GM10248 (cell line): ENCODE measurements at regions not wholly inside any gene's neighbourhood (a gene's known extent, or its start where the extent isn't known, plus 50 kb on each side); places are given as distances from the start of the nearest gene placed in this dataset.

Source experiments
- CTCF ChIA-PET: fragments of 300-600 bp; sonication (Branson Sonifier 250); formaldehyde crosslinking; extraction: SDS; loops from one replicate; lab custom pipeline; 2021; ENCODE audit warnings: antibody characterized with exemption; lab: Yijun Ruan, JAX
- POLR2A ChIA-PET: fragments of 350-650 bp; sonication (Branson Sonifier 250); formaldehyde crosslinking; extraction: SDS; loops from one replicate; lab custom pipeline; 2020; ENCODE audit warnings: antibody characterized with exemption; lab: Yijun Ruan, JAX
- DNase-seq: peaks from one replicate; pipeline ENCODE4 v3.0.0; 2012; ENCODE audit errors: extremely low spot score
- TF ChIP-seq, protein P1 (sequence below): IDR thresholded peaks from 2 replicates; pipeline ENCODE4 v1.5.1; 2012; ENCODE audit warnings: mild to moderate bottlenecking, low read depth; ENCODE audit errors: extremely low read depth, missing control alignments, control extremely low read depth

DNA sequence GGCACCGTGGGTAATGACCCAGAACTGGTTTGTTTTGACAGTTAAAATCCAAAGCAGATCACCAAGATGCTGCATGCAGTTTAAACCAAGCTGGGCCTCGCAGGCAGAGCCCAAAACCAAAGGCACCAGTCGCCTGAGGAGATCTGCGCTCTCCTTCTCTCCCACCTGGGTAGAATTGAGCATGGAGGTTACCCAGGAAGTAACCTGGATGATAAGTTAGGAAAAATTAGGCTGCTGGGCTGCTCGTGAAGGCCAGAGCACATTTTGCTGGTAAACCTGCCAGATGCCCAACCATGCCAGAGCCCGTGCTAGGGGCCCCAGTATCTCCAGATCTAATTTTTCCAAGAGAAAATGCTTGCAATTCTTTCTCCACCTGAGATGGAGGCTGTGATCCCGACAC, 388.3 kb upstream of the MGMT start:
- CTCF ChIA-PET = no interaction called here
- POLR2A ChIA-PET = no interaction called here
- TF ChIP-seq, protein P1, sequence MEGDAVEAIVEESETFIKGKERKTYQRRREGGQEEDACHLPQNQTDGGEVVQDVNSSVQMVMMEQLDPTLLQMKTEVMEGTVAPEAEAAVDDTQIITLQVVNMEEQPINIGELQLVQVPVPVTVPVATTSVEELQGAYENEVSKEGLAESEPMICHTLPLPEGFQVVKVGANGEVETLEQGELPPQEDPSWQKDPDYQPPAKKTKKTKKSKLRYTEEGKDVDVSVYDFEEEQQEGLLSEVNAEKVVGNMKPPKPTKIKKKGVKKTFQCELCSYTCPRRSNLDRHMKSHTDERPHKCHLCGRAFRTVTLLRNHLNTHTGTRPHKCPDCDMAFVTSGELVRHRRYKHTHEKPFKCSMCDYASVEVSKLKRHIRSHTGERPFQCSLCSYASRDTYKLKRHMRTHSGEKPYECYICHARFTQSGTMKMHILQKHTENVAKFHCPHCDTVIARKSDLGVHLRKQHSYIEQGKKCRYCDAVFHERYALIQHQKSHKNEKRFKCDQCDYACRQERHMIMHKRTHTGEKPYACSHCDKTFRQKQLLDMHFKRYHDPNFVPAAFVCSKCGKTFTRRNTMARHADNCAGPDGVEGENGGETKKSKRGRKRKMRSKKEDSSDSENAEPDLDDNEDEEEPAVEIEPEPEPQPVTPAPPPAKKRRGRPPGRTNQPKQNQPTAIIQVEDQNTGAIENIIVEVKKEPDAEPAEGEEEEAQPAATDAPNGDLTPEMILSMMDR = no peak
- DNase-seq = no peak

DNA sequence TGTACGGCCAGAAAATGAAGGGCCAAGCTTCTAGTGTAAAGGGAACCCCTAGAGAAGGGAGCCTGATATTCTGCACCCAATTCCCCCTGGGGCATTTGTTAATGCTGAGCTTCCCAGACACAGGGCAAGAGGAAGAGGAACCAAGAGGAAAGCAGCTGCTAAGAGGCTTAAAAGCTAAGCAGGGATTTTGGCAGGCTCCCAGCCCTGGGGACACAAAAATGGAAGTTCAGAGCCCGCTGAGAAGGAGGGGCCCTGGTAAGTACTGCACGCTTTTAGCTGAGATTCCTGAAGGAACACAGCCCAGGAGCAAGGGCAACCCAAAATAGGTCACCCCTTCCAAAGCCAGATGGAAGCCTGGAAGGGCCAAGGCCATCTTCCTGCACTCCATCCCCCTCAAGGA, 387.3 kb upstream of the MGMT start:
- POLR2A ChIA-PET = no interaction called here
- CTCF ChIA-PET = no interaction called here
- no peak for DNase-seq
- TF ChIP-seq, protein P1 = no peak

DNA sequence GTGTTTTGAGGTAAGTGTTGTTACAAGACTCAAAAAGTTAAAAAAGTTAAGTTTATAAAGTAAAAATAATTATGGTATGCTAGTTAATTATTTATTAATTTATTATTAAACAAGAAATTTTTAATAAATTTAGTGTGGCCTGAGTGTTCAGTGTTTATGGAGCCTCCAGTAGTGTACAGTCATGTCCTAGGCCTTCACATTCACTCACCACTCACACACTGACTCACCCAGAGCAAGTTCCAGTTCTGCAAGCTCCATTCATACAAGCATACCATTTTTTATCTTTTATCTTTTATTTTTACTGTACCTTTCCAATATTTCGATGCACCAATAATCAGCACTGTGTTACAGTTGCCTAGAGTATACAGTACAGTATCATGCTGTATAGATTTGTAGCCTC, 381.2 kb upstream of the MGMT start:
- ChIA-PET POLR2A (no interaction called here), CTCF (no interaction called here)
- TF ChIP-seq, protein P1 = no peak
- no peak for DNase-seq

DNA sequence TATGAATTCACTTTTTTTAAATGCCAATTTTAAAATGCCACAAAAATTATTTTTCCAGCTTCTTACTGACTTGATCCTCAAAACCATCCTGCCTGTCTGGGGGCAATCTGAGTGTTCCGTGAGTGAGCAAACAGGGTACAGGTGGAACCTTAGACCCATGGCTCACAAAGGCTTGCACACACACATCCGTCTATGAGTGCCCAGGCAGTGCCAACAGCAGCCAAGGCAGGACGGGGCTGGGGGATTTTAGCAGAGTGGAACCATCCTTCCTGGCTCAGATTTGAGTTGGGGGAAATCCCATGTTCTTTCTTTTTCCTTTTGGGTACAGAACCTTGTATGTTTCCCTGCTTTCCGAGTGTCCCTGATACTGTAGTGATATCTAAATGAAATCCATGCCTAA, 377.7 kb upstream of the MGMT start:
- ChIA-PET POLR2A (no interaction called here), CTCF (interaction anchor here (2.0 kb wide), 1 partner anchor 8 kb away, joined by 4 read pairs; no protein-coding TSS in a partner anchor)
- no peak for DNase-seq
- TF ChIP-seq, protein P1 = no peak

DNA sequence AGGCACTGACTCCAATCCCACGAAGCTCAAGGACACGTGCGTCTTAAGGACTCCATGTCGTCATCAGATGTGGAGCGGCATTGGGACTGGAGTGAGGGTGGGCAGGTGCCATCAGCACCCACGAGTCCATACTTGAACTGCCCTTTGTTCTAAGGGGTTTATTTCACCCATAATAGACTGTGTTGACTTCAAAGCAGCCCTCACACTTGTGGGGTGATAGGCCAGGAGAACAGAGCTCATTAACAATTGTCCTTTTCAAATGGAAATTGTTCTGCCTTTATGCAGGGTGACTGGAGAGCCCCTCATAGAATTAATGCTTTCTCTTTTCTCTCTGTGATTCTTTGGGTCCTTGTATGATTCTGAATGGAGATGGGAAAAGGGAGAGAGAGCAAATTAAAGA, 376.9 kb upstream of the MGMT start:
- CTCF ChIA-PET = interaction anchor here (1.1 kb wide), 1 partner anchor 11 kb away, joined by 3 read pairs; no protein-coding TSS in a partner anchor
- TF ChIP-seq, protein P1 = no peak
- POLR2A ChIA-PET = no interaction called here
- DNase-seq = no peak

DNA sequence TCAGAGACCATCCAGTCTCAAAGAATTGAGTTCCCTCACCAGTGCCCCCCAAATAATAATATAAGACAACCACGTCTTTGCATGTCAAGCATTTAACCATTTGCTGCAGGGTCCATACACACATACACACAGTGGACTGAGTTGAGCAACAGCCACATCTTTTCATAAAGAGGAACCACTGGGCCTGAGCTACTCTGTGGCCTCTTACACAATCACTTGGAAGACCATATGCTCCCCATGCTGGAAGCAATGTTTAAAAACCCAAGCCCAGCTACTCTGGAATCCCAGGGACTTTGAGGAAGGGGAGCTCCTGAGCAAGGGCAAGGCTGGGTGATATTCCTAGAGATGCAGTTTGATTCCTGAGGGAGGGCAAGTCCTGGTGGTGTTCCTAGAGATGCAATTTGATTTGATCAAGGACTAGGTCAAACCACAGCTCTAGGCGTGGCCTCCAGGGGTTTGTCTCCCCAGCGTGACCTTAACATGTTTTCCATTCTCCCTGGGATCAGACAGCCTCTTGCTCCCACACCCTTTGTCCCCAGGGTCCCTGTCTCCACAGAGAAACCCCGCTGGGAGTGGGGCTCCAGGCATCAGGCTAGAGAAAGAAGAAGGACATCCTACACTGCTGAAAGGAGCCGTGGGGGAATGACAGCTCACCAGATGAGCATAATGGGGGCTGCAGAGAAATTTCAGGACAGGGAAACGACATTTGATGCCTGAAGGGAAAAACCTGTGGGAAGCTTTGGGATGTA, 376.2 kb upstream of the MGMT start:
- ChIA-PET CTCF (interaction anchor here (1.1 kb wide), 1 partner anchor 11 kb away, joined by 3 read pairs; no protein-coding TSS in a partner anchor), POLR2A (no interaction called here)
- DNase-seq = no peak
- TF ChIP-seq, protein P1 = no peak
